B cell (primary cell): ENCODE measurements at regions not wholly inside any gene's neighbourhood (a gene's known extent, or its start where the extent isn't known, plus 50 kb on each side); places are given as distances from the start of the nearest gene placed in this dataset.

Source experiments
- EZH2 ChIP-seq: IDR thresholded peaks from 2 replicates; pipeline ENCODE4 v1.6.1; 2012; ENCODE audit warnings: borderline replicate concordance, low read depth, mild to moderate bottlenecking, moderate library complexity, low read length; ENCODE audit not compliant: insufficient read depth, poor library complexity, severe bottlenecking
- TF ChIP-seq, protein P1 (sequence below): fragments of 200-600 bp; IDR thresholded peaks from one replicate; pipeline ENCODE4 v1.8.0; 2022; ENCODE audit warnings: antibody characterized with exemption, mild to moderate bottlenecking

DNA sequence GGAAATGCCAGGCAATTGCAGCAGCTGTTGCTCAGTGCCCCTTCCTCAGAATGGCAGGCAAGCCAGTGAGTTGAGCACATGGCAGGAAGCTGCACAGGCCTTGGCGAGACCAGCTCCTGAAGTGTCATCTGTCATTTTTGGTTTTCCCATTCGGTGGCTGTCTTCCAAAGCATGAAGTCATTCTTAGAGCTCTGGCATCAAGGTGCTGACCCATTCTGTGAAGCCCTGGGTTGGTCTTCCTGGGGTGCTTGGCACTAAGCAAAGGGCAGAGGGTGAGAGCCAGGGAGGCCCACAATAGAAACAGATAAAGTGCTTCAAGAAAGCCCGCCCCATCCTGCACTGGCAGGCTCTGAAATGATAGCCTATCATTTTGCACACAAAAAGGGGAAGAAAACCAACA lies 150.5 kb downstream of the VAPA start:
- no peak for TF ChIP-seq EZH2
- TF ChIP-seq, protein P1, sequence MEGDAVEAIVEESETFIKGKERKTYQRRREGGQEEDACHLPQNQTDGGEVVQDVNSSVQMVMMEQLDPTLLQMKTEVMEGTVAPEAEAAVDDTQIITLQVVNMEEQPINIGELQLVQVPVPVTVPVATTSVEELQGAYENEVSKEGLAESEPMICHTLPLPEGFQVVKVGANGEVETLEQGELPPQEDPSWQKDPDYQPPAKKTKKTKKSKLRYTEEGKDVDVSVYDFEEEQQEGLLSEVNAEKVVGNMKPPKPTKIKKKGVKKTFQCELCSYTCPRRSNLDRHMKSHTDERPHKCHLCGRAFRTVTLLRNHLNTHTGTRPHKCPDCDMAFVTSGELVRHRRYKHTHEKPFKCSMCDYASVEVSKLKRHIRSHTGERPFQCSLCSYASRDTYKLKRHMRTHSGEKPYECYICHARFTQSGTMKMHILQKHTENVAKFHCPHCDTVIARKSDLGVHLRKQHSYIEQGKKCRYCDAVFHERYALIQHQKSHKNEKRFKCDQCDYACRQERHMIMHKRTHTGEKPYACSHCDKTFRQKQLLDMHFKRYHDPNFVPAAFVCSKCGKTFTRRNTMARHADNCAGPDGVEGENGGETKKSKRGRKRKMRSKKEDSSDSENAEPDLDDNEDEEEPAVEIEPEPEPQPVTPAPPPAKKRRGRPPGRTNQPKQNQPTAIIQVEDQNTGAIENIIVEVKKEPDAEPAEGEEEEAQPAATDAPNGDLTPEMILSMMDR = no peak
